GM12892 (cell line): ENCODE measurements at regions not wholly inside any gene's neighbourhood (a gene's known extent, or its start where the extent isn't known, plus 50 kb on each side); places are given as distances from the start of the nearest gene placed in this dataset.

Experiments used
- DNase-seq: peaks from one replicate; pipeline ENCODE4 v3.0.0; 2011; ENCODE audit not compliant: insufficient read length
- FAIRE-seq: peaks from 2 replicates; lab custom pipeline; 2011; peaks lifted over from hg19 to GRCh38; lab: Jason Lieb, UNC
- POLR2A ChIP-seq: IDR thresholded peaks from 2 replicates; pipeline ENCODE4 v1.6.1; 2011; ENCODE audit warnings: low read depth, low read length, control low read depth
- POLR2AphosphoS5 ChIP-seq: IDR thresholded peaks from 2 replicates; pipeline ENCODE4 v1.6.1; 2011; ENCODE audit warnings: low read depth, low read length, control low read depth
- TAF1 ChIP-seq: IDR thresholded peaks from 2 replicates; pipeline ENCODE4 v1.6.1; 2011; ENCODE audit warnings: low read depth, mild to moderate bottlenecking, control low read depth, low read length, borderline replicate concordance

GRCh38 chr5:62701036-62701435 is 122.4 kb downstream of the LRRC70 start:
- TF ChIP-seq TAF1 (no peak), POLR2AphosphoS5 (no peak), POLR2A (no peak)

DNA sequence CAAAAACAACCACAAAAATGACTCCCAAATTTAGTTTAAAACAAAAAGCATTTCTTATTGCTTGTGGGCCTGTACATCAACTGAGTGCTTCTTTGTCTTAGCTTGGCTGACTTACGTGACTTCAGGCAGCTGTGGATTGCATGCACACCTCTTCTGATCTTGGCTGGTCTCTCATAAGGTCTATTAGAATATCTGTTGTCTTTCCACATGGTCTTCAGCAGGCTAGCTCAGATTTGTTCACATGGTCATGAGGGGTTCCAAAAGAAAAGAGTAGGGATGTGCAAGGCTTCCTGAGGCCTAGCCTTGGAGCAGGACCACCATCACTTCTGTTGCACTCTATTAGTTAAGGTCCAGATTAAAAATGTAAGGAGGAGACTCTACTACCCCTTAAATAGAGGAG is 120.1 kb downstream of the LRRC70 start:
- FAIRE-seq (no peak), DNase-seq (no peak)

More at GRCh38 chr5:62701036-62701435, 122.4 kb downstream of the LRRC70 start:
- DNase-seq (no peak), FAIRE-seq (no peak)

GRCh38 chr5:62695274-62695673 is 116.7 kb downstream of the LRRC70 start:
- TF ChIP-seq POLR2A, result no peak
- TF ChIP-seq POLR2AphosphoS5, result no peak
- TF ChIP-seq TAF1, result no peak
- FAIRE-seq (no peak), DNase-seq (no peak)

More for the DNA sequence above, 120.1 kb downstream of the LRRC70 start:
- TF ChIP-seq POLR2AphosphoS5 (no peak), TAF1 (no peak), POLR2A (no peak)

GRCh38 chr5:62692946-62693713 is 114.5 kb downstream of the LRRC70 start:
- DNase-seq (no peak), FAIRE-seq (no peak)
- no peak for TF ChIP-seq TAF1
- TF ChIP-seq POLR2AphosphoS5, result no peak
- no peak for TF ChIP-seq POLR2A

GRCh38 chr5:62691946-62692345 is 113.3 kb downstream of the LRRC70 start:
- no peak for FAIRE-seq
- no peak for DNase-seq
- TF ChIP-seq POLR2A, result no peak
- TF ChIP-seq POLR2AphosphoS5, result no peak
- TF ChIP-seq TAF1, result no peak

DNA sequence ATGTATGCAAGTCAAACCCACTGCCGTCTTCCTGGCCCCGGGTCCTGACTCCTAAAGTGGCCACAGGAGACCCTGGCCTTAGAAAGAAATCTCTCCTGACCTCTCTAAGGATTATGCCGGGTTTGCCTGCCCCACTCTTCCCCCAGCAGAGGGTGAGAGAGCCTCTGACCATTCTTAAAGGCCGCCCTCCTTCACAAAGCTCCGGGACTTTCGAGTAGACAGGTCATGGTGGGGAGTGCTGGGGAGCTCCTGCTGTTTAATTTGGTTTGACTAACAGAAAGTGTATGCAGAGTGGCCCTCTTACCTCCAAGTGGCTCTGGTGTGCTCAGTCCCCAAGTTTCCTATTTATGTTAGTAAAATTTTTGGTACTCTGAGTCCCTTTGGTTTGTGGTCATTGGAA is 111.8 kb downstream of the LRRC70 start:
- TF ChIP-seq TAF1, result no peak
- TF ChIP-seq POLR2AphosphoS5, result no peak
- no peak for TF ChIP-seq POLR2A
- no peak for FAIRE-seq
- no peak for DNase-seq

DNA sequence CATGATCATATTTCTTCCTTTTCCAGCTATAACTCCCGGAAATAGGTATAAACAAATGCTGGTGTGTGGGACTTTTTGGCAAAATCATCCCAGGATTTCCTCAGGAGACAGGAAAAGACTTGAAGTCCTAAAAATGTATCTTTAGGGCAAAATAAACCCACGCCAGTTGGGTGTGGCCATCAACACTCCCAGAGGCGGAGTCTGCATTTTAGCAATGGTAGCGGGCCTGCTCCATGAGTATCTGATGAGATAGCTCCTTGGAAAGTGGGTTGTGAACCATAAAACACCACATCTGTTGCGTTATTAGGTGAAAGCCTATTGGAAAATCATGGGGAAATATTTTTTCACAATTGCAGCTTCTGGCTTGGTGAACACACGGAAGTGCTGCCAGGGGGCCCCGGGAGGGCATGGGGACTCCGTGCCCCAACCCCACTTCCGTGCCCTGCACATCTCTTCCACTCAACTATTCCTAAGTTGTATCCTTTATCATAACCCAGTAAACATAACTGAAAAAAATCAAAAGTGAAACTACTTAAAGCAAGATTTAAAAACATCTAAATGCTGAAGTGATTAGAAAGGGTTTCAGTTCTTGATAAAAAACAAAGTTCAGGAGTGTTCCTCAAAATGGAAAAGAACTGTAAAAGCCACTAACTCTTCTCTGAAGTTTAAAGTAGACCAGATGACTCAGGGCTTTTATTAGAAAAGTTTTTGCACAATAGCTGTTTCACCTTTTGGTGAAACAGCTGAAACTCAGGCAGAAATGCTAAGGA is 111.2 kb downstream of the LRRC70 start:
- FAIRE-seq, result no peak
- DNase-seq, result no peak
- no peak for TF ChIP-seq POLR2A
- no peak for TF ChIP-seq TAF1
- no peak for TF ChIP-seq POLR2AphosphoS5

DNA sequence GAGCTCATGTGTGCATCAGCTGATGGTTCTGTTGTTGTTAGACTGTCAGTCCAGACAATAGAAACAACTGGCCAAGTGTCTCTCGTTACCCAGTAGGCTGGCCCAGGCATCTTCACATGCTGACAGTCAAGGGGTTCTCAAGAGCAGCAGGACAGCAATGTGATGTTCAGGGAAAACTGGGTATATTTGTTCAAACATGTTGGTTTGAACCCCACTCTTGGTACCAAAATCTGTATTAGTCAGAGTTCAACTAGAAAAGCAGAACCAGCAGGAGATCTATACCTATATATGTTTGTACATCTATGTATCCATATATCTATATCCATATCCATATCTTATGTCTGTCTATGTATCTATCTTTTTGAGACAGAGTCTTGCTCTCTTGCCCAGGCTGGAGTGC is 108.1 kb downstream of the LRRC70 start:
- DNase-seq (no peak), FAIRE-seq (no peak)
- TF ChIP-seq TAF1 (no peak), POLR2AphosphoS5 (no peak), POLR2A (no peak)

DNA sequence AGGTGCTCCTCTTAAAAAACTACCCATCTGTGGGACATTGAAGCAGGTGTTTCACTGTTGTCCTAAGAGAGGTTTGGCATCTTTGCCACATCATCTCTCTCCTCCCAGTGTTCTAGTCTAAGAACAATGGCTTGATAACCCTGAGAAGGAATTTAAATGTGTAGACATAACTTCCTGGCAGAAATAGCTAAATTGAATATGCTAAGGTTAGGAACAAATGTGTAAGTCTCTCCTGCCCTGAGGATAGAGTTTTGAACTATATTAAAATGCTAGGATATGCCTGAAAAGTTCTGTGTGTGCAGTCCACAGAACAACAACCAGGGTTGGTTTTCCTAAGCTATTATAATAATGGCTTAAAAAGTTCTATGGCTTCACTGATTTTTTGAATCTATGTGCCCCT is 106.6 kb downstream of the LRRC70 start:
- DNase-seq (no peak), FAIRE-seq (no peak)
- no peak for TF ChIP-seq POLR2AphosphoS5
- no peak for TF ChIP-seq POLR2A
- TF ChIP-seq TAF1, result no peak

GRCh38 chr5:62684310-62684709 is 105.7 kb downstream of the LRRC70 start:
- DNase-seq (no peak), FAIRE-seq (no peak)
- TF ChIP-seq POLR2AphosphoS5, result no peak
- TF ChIP-seq TAF1, result no peak
- no peak for TF ChIP-seq POLR2A

- FAIRE-seq, result no peak
These were observed 103.4 kb downstream of the LRRC70 start for GRCh38 chr5:62682059-62682458.

More at GRCh38 chr5:62682059-62682458, 103.4 kb downstream of the LRRC70 start:
- no peak for DNase-seq
- no peak for TF ChIP-seq POLR2AphosphoS5
- no peak for TF ChIP-seq TAF1
- no peak for TF ChIP-seq POLR2A
